ENCODE measurements at regions not wholly inside any gene's neighbourhood (a gene's known extent, or its start where the extent isn't known, plus 50 kb on each side); places are given as distances from the start of the nearest gene placed in this dataset.
"Not testable (repeated sequence)": the region's sequence is repeated elsewhere in the genome, so short reads cannot be mapped to it uniquely, and the experiment has no call there.

DNA sequence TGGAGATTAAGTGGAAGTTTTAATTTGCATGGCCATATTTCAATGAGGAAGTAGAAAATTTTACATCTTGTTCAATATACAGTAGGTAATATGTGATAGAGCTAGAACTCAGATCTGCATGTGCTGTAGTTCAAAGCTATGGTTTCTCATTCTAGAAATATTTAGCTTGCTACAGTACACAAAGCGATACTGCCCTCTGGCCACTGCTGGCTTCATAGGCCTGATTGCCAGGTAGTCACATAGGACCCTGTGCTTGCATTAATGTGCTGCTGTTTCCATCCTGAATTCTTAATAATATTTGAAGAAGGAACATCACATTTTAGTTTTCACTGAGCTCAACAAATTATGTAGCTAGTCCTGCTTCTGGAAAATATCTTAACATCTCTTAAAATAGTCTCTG, 87.0 kb downstream of the PLSCR2 start:
- peak; percentile 7 for DNase-seq (ENCODE audit: low spot score)

DNA sequence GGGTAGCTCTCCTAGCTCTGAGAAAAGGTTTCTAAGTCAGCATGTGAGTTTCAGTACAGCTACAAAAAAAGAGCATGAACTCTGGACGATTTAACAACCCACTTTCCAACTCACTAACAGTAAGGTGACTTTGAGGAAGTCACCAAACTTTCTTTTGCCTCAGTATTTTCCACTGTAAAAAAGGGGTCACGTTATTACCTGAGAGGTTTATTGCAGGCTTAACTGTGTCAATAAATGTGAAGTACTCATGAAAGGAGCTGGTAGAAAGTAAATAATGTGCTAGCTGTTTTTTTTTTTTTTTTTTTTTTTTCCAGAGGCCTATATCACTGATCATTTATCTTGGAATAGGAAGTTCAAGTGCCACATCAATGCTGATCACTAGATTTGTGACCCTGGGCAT, 89.3 kb downstream of the PLSCR2 start:
- no peak for DNase-seq (ENCODE audit: low spot score)

DNA sequence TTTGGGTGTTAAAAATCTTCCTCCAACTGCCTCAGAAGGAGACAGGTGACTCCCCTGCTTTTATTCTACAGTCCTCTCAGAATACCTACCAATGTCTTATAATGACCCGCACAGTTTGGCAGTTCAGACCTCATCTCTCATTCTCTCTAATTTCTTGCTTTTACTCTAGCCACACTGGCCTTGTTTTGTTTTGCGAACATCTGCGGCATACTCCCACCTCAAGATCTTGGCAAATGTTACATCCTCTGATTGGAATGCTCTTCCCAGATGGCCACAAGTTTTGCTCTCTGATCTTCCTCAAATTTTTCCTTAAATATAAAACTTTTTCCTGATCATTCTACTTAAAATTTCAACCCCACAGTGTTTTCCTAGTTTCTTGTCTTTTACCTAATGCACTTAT, 94.1 kb downstream of the PLSCR2 start:
- peak; percentile 48 for DNase-seq (ENCODE audit: low spot score)

DNA sequence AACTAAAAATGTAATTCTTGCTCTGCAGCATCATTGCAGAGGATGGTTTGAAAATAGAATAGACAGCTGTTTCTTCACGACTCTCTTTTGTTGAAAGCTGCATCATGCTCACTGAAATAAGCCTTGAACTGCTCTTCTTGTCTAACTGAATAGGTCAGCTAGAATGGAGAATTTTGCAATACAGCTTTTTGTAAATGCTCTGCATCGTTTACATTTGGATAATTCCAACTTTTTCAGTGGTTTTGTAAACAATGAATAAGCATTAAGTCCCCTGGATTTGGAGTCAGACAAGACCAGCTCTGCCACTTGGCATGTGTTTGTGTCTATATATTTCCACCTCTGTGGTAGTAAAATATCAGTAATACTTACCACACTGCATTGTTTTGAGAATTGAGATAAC, 95.2 kb downstream of the PLSCR2 start:
- DNase-seq (ENCODE audit: low spot score) = peak; percentile 24

DNA sequence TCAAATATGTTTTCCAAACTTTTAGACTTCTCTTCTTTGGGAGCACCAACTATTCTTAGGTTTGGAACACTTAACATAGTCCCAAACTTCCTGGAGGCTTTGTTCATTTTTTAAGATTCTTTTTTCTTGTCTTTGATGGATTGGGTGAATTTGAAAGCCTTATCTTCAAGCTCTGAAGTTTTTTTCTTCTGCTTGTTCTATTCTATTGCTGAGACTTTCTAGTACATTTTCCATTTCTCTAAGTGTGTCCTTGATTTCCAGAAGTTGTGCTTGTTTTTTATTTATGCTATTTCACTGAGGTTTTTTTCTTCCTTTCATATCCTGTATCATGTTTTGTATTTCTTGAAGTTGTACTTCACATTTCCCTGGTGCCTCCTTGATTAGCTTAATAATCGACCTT, 97.5 kb downstream of the PLSCR2 start:
- DNase-seq (ENCODE audit: low spot score) = no peak

DNA sequence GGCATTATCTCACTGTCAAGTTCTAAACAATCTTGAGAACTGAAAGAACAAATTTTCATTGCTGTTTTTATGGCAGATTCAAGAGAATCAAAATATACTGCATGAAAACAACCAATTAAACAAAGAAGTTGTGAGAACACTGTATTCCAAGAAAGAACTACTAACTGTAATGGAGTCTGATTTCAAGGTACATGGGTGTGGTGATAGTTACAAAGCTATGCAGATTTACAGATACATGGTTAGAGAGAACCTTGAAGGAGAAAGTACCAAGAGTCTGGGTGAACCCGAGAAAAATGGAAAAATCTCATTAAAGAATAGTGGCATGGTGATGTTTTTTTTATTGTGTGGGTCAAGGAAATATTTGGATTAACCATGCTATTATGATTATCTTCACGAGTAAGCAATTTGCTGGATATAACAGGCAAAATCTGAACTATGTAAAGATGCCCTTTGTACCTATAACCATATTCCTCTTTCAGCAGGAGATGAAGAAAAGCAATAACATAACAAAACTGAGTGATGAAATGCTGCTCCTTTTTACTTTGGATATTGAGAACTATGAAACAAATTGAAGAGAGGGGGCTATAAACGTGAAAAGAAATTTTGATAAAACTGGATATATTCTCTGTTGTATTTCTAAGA, 100.4 kb downstream of the PLSCR2 start:
- no peak for DNase-seq (ENCODE audit: low spot score)

DNA sequence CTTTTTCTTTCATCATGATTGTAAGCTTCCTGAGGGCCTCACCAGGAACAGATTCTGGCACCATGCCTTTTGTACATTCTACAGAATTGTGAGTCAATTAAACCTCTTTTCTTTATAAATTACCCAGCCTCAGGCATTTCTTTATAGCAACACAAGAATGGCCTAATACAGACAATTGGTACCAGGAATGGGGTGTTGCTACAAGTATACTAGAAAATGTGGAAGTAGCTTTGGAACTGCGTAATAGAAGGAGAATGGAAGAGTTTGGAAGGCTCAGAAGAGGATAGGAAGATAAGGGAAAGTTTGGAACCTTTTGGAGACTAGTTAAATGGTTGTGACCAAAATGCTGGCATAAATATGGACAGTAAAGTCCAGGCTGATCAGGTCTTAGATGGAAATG, 108.9 kb upstream of the PLSCR4 start:
- no peak for DNase-seq (ENCODE audit: low spot score)

DNA sequence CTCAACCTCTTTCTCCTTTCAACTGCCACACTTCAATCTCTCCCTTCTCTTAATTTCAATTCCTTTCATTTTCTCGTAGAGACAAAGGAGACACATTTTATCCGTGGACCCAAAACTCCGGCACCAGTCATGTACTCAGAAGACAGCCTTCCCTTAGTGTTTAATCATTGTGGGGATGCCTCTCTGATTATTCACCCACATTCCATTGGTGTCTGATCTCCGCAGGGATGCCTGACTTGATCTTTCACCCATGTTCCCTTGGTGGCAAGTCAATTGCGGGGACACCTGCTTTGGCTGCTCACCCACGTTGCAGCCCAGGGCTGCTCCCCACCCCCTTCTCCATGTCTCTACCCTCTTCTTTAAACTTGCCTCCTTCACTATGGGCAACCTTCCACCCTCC, 103.5 kb upstream of the PLSCR4 start:
- not testable (repeated sequence) for DNase-seq (ENCODE audit: low spot score)

DNA sequence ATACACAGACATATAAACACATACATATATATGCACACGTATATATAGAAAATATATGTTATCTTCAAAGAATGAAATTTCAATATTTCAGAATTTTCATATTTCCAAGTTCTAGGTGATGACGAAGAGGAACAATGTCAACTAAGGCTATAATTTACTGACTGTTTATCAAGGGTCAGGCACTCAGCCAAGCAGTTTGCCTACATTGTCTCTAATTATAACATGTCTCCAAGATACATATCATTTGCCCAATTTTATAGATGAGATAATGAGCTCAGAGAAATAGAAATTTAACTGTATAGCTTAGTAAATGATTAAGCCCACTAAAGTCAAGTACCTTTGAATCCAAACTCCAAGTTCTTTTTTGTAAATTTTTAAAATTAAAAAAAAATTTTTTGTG, 99.9 kb upstream of the PLSCR4 start:
- no peak for DNase-seq (ENCODE audit: low spot score)

DNA sequence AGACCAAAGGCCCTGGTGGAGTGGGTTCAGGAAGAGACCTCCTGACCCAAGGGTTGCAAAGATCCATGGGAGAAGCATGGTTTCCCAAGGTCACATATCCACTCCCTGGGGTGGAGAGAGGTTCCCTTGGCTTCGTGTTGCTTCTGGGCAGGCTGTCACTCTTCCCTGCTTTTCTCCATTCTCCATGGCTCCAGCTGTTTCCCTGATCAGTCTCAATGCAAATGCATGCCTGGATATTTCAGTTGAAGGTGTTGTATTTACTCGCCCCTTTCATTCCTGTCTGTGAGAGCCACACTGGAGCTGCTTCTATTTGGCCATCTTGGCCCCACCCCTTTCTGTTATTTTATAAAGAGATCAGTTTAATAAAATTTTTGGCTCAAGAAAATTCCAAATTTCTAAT, 95.0 kb upstream of the PLSCR4 start:
- no peak for DNase-seq (ENCODE audit: low spot score)

DNA sequence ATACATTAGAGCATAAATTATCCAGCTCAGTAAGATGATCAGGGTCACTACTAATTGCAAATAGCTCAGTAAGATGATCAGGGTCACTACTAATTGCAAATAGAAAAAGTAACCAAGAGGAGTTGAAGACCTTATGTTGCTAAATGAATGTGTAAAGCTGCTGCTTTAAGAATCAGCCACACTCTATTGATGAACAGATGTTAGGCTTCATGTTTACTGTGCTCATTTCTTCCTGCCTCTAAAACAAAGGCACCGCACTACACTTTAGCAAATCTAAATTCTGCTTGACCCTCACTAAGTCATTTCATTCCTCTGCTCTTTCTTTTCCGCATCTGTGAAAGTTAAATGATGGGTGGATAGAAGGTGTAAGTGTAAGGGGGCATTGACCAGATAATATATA, 92.6 kb upstream of the PLSCR4 start:
- DNase-seq (ENCODE audit: low spot score) = peak; percentile 7

DNA sequence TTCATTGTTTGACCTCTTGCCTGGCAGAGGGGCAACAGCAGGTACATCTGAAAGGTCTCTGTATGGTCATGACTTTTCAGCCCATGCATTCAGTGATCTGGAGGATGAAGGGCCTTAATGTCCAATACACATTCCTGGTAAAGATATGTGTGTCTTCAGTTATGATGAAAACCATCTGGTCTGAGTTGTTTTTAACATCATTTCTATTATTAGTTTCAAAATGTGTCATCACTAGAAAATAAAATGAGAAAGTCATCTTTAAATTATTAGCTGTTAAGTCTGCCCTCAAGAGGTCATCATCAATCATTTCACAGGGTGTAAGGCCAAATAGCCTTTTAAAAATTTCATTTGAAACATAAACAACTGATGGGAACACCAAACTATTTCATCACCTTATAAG, 92.1 kb upstream of the PLSCR4 start:
- DNase-seq (ENCODE audit: low spot score) = peak; percentile 76

DNA sequence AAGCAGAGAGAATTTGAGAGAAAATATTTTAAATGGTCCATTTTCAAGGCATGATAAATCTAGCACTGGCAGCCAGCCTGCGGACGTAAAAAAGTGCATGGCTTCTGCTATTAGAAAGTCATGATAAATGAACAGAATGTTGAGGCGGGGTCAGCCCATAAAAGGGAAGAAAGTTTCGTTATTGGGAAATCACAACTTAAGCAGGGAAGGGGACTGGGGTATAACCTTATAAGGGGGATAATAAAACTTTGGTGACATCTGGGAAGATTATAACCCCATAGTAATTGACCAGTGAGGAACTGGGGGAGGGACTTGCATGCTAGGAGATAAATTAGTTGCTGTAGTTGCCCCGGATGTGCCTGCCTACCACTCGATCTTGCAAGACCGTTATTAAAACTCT, 88.4 kb upstream of the PLSCR4 start:
- DNase-seq (ENCODE audit: low spot score) = no peak

DNA sequence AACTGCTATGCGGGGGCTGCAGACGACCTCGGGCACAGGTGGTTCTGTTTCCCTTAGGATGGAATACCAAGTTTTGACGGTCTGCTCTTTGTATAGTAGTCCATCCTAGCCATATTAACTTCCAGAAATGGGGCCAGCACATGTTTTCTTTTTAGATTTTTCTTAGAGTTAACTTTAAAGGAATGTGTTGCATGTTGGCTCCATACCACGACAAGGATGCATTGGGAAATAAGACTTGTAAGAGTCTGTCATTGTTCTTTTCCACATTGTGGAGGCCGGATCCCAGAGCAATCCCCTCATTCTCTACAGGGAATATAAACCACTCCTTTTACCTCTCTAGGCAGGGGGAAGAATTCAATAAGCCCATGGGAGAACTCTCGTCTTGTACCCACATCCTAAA, 87.1 kb upstream of the PLSCR4 start:
- peak; percentile 8 for DNase-seq (ENCODE audit: low spot score)

DNA sequence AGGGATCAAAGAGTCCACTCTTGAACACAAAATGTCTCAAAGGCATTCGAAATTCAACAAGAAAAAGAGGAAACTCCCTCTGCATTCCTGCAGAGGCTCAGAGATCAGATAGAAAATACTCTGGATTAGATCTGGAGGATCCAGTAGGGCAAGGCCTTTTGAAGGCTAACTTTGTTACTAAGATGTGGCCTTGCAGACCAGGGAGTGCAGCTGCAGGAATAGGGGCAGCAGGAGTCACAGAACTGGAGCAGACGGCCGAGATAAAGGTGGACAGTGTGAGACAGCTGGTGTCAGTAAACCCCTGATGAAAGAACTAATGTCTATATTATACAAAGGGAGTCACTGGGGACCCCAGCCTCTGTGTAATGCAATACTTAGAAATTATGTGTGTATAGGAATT, 84.5 kb upstream of the PLSCR4 start:
- DNase-seq (ENCODE audit: low spot score) = no peak

DNA sequence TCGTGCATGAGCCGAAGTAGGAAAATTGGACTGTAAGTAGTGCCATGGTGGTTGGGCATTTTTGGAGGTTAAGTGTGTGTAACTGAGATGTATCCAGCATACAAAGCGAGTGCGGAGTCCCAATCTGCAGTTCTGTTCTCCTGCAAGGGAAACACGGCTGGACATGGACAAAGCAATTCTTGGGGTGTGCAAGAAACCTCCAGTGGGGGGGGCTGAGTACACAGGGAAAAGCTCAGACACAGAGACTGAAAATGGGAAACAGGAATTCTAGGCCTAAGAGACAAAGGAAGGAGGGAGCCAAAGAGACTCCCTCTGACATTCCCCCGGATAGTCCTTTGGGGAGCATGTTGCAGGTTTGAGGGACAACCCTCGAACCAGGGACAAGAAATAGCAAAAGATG, 83.2 kb upstream of the PLSCR4 start:
- DNase-seq (ENCODE audit: low spot score) = peak; percentile 29

DNA sequence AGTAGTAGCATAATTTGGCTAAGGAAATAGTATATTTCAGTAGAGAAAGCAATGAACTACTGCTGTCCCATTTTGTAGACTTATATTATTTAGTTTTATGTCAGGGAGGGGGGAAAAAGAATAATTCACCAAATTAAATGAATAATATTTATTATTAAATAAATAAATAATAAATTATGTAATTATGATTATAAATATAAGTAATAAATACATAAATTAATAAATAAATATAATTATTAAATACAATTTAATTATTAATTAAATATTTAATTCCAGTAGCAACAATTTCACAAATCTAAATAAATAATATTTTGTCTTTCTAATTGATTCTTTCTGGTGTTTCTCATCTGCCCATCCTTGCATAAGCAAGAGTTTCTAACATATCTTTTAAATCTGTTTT, 81.1 kb upstream of the PLSCR4 start:
- no peak for DNase-seq (ENCODE audit: low spot score)

DNA sequence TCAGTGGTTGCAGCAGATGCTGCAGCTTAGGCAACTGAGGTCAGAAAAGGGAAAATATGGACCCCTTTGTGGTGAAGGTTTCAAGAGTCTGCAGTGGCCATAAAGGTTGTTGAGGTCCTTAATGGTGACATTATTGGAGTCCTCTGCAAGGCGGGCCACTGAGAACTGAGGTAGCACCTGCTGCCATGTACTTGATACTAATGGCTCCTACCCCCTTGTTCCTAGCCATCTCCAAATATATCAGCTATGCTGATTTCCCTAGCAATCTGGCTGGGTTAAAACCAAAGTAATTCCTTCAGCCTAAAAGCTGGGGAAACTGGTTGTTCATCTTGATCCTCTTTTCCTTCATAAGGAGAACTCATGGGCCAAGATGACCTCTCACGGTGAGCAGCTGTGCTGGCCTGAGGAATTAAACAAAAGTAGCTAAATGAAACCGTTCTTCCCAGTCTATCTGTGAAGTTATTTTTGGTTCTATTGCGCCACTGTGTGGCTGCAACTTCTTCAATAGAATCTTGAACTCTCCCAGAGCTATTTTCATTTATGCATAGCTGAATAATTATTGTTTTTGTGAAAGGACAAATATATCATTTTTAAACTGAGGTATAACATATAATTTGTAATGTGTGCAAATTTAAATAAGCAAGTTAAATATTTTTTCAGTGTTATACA, 76.1 kb upstream of the PLSCR4 start:
- peak; percentile 66 for DNase-seq (ENCODE audit: low spot score)

DNA sequence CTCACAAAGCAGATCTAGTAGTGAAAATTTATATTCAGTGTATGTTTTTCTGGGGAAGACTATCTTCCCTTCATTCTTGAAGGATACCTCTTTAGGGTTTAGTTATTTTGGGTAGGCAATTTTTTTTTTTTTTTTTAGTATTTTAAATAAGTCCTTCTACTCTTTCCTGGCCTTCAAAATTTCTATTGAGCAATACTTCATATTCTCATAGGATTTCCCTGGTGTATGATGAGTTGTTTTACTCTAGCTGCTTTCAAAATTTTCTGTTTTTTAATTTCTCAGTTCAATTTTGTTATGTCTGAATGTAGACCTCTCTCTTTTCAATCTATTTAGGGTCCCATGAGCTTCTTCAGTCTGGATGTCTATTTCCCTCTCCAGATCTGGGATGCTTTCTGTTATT, 74.3 kb upstream of the PLSCR4 start:
- no peak for DNase-seq (ENCODE audit: low spot score)

DNA sequence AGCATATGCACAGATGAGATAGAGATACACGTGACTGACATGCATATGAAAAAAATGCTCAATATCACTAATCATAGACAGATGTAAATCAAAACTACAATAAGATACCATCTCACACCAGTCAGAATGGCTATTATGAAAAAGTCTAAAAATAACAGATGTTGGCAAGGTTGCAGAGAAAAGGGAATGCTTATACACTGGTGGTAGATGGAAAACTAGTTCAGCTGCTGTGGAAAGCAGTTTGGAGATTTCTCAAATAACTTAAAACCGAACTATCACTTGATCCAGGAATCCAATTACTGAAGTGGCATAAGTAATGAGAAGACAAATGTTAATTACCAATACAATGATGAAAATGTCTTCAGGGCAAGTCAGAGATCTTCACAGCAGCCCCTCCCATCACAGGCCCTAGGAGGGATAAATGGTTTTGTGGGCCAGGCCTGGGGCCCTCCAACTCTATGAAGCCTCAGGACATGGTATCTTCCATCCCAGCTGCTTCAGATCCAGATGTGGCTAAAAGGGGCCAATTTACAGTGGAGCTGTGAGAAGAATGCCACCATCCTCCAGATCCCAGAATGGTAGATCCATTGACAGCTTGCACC, 71.4 kb upstream of the PLSCR4 start:
- no peak for DNase-seq (ENCODE audit: low spot score)

DNA sequence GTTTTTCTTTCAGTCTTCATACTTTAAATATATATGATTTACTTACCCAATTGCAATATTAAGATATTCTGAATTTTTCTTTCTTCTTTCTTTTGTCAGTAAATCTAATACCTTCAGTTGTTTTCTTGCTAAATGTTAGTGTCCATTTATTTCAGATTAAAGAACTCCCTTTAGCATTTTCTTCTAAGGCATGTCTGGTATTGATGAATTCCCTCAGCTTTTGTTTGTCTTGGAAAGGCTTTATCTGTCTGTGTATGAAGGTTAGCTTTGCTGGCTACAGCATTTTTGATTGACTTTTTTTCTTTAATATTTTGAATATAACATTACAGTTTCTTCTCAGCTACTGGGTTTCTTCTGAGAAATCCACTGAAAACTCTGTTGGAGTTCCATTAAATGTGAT, 64.0 kb upstream of the PLSCR4 start:
- DNase-seq (ENCODE audit: low spot score) = no peak

DNA sequence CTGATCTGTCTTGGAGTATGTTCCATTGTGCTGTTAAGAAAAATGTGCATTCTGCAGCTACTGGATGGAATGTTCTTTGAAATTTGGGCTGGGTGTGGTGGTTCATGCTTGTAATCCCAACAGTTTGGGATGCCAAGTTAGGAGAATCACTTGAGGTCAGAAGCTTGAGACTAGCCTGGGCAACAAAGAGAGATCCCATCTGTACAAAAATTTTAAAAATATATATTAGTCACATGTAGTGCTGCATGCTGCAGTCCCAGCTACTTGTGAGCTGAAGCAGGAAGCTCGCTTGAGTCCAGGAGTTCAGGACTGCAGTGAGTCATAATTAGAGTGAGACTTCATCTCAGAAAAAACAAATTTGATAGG, 62.8 kb upstream of the PLSCR4 start:
- DNase-seq (ENCODE audit: low spot score) = peak; percentile 20

DNA sequence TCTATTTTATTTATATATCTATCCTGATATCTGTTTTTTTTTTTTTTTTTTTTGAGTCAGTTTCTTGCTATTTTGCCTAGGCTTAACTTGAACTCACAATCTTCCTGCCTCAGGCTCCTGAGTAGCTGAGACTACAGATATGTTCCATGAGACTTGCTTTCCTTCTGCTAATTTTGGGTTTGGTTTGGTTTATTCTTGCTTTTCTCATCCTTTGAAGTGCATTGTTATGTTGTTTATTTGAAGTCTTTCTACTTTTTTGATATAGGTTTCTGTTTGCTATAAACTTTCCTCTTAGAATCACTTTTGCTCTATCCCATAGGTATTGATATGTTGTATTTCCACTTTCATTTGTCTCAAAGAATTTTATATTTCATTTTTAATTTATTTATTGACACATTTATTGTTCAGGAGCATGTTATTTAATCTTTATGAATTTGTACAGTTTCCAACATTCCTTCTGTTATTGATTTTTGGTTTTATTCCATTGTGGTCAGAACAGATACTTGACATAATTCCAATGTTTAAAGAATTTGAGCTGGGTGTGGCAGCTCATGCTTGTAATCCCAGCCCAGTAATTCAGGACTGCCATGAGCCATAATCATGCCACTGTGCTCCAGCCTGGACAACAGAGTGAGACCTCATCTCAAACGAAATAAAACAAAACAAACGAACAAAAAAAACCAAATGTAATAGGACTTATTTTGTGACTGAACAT, 62.3 kb upstream of the PLSCR4 start:
- DNase-seq (ENCODE audit: low spot score) = peak; percentile 9
